ENCODE measurements at regions not wholly inside any gene's neighbourhood (a gene's known extent, or its start where the extent isn't known, plus 50 kb on each side); places are given as distances from the start of the nearest gene placed in this dataset.

GRCh38 chr10:85228726-85229125 is 900.3 kb downstream of the CCSER2 start:
- Mint-ChIP-seq H3K4me1 (no peaks in the 10 kb centered on the region), H3K27ac (no peak overlapping the region), H3K4me3 (no peak overlapping the region), H3K9me3 (no peaks in the 10 kb centered on the region), H3K27me3 (ENCODE audit: low read depth) (no peaks in the 10 kb centered on the region), H3K36me3 (no peaks in the 10 kb centered on the region)
- ATAC-seq: no peak
- DNase-seq (ENCODE audit: low spot score): no peak
- POLR2A ChIA-PET: no interaction called here
- CTCF ChIA-PET: no interaction called here
- TF ChIP-seq ESRRA (CRISPR knock-in tag; IDR thresholded peaks at IDR 0.05; ENCODE audit: borderline replicate concordance) (no peak), AR (CRISPR knock-in tag; IDR thresholded peaks at IDR 0.05) (no peak), MYBL2 (CRISPR knock-in tag; IDR thresholded peaks at IDR 0.05) (no peak), ZBTB21 (CRISPR knock-in tag; IDR thresholded peaks at IDR 0.05; ENCODE audit: borderline replicate concordance) (no peak), ZNF263 (CRISPR knock-in tag; IDR thresholded peaks at IDR 0.05; ENCODE audit: low read depth) (no peak)

- ATAC-seq (no peak), DNase-seq (ENCODE audit: low spot score) (no peak)
- Mint-ChIP-seq H3K36me3 (no peaks in the 10 kb centered on the region), H3K27ac (no peak overlapping the region), H3K9me3 (no peaks in the 10 kb centered on the region), H3K27me3 (ENCODE audit: low read depth) (peaks cover 4% of the 10 kb centered on the region; the same call in 1 of the 2 replicates), H3K4me3 (no peak overlapping the region), H3K4me1 (no peaks in the 10 kb centered on the region)
- CTCF ChIA-PET: no interaction called here
- POLR2A ChIA-PET: no interaction called here
- TF ChIP-seq RORB (CRISPR knock-in tag; IDR thresholded peaks at IDR 0.05) (no peak), AR (CRISPR knock-in tag; IDR thresholded peaks at IDR 0.05) (no peak), NR2C2 (CRISPR knock-in tag; IDR thresholded peaks at IDR 0.05) (no peak), SP1 (CRISPR knock-in tag; conservative IDR thresholded peaks at IDR 0.05) (no peak), ZBTB21 (CRISPR knock-in tag; IDR thresholded peaks at IDR 0.05; ENCODE audit: borderline replicate concordance) (no peak), TP53 (CRISPR knock-in tag; IDR thresholded peaks at IDR 0.05) (no peak), NFYB (CRISPR knock-in tag; conservative IDR thresholded peaks at IDR 0.05; ENCODE audit: low read depth) (no peak), GRHL2 (CRISPR knock-in tag; IDR thresholded peaks at IDR 0.05; ENCODE audit: insufficient replicate concordance, severe bottlenecking) (no peak), PRDM15 (CRISPR knock-in tag; IDR thresholded peaks at IDR 0.05) (no peak), USF2 (CRISPR knock-in tag; IDR thresholded peaks at IDR 0.05) (no peak), ATF1 (CRISPR knock-in tag; IDR thresholded peaks at IDR 0.05) (no peak), CTCF (IDR thresholded peaks at IDR 0.05) (no peak), JUN (CRISPR knock-in tag; IDR thresholded peaks at IDR 0.05) (no peak), FOXP1 (CRISPR knock-in tag; IDR thresholded peaks at IDR 0.05; ENCODE audit: borderline replicate concordance) (no peak), ZNF317 (CRISPR knock-in tag; IDR thresholded peaks at IDR 0.05; ENCODE audit: borderline replicate concordance, low read depth) (no peak)
Observed at GRCh38 chr10:85231534-85232270, 903.3 kb downstream of the CCSER2 start.

All from WTC11 (cell line).